IMR-90 (cell line): ENCODE measurements at regions not wholly inside any gene's neighbourhood (a gene's known extent, or its start where the extent isn't known, plus 50 kb on each side); places are given as distances from the start of the nearest gene placed in this dataset.

ENCODE experiments used
- ATAC-seq: fragments of 200-7000 bp; cut with Tn5 transposase; 2 replicates; pipeline ENCODE4 v1.9.1; 2020; ENCODE audit warnings: low read depth, mild to moderate bottlenecking, moderate library complexity
- BruUV-seq: library from RNA; stranded (reverse); fragments of 400-500 nt; replicated peaks from 2 replicates; lab custom pipeline; 2021; lab: Mats Ljungman, UMichigan
- CTCF ChIA-PET: fragments of 300-600 bp; formaldehyde crosslinking; extraction: SDS; loops from one replicate; lab custom pipeline; 2021; ENCODE audit warnings: antibody characterized with exemption; lab: Yijun Ruan, JAX
- POLR2A ChIA-PET: fragments of 300-600 bp; sonication (Branson Sonifier 250); formaldehyde crosslinking; loops from one replicate; lab custom pipeline; 2022; ENCODE audit warnings: antibody characterized with exemption; ENCODE audit not compliant: unreplicated experiment; lab: Charles Lee
- DNase-seq: peaks from one replicate; pipeline ENCODE4 v3.0.0; 2013
- H2AFZ ChIP-seq: replicated peaks from 2 replicates; pipeline ENCODE3; 2013; ENCODE audit warnings: low read length, mild to moderate bottlenecking; ENCODE audit not compliant: poor library complexity
- H2AK5ac ChIP-seq: 2 replicates; pipeline ENCODE4 v1.6.1; 2013; ENCODE audit warnings: low read depth, low read length, inconsistent platforms
- H2AK9ac ChIP-seq: replicated peaks from 2 replicates; pipeline ENCODE3; 2013; ENCODE audit warnings: mild to moderate bottlenecking, low read depth, low read length, moderate library complexity; ENCODE audit not compliant: poor library complexity
- H2BK120ac ChIP-seq: 2 replicates; pipeline ENCODE4 v1.6.1; 2013; ENCODE audit warnings: low read depth, low read length, inconsistent platforms
- H2BK15ac ChIP-seq: 3 replicates; pipeline ENCODE4 v1.6.1; 2013; ENCODE audit warnings: low read depth, low read length, inconsistent platforms
- H2BK20ac ChIP-seq: 2 replicates; pipeline ENCODE4 v1.6.1; 2013; ENCODE audit warnings: low read depth, mild to moderate bottlenecking, inconsistent platforms, low read length, moderate library complexity
- H2BK5ac ChIP-seq: 2 replicates; pipeline ENCODE4 v1.6.1; 2013; ENCODE audit warnings: mild to moderate bottlenecking, low read depth, low read length, inconsistent platforms; ENCODE audit not compliant: poor library complexity, severe bottlenecking
- H3K14ac ChIP-seq: replicated peaks from 2 replicates; pipeline ENCODE4 v1.6.1; 2013; ENCODE audit warnings: low read depth, low read length, inconsistent platforms
- H3K18ac ChIP-seq: 2 replicates; pipeline ENCODE4 v1.6.1; 2013; ENCODE audit warnings: low read depth, low read length, control low read depth
- H3K23ac ChIP-seq: 2 replicates; pipeline ENCODE4 v1.6.1; 2013; ENCODE audit warnings: low read depth, low read length, inconsistent platforms
- H3K27ac ChIP-seq: 2 replicates; pipeline ENCODE4 v1.5.1; 2013; ENCODE audit warnings: mild to moderate bottlenecking, control low read depth, low read length; ENCODE audit not compliant: insufficient read depth
- H3K27me3 ChIP-seq: 2 replicates; pipeline ENCODE4 v1.6.1; 2013; ENCODE audit warnings: low read length; ENCODE audit not compliant: control insufficient read depth, insufficient read depth
- H3K36me3 ChIP-seq: 2 replicates; pipeline ENCODE4 v1.6.1; 2013; ENCODE audit warnings: low read length, mixed read lengths; ENCODE audit not compliant: control insufficient read depth, insufficient read depth
- H3K4ac ChIP-seq: 2 replicates; pipeline ENCODE4 v1.6.1; 2013; ENCODE audit warnings: low read depth, low read length, inconsistent platforms
- H3K4me1 ChIP-seq: 2 replicates; pipeline ENCODE4 v1.6.1; 2013; ENCODE audit warnings: low read length, mixed read lengths; ENCODE audit not compliant: control insufficient read depth, insufficient read depth
- H3K4me2 ChIP-seq: 2 replicates; pipeline ENCODE4 v1.6.1; 2013; ENCODE audit warnings: low read depth, mild to moderate bottlenecking, control low read depth, low read length, moderate library complexity
- H3K4me3 ChIP-seq: 2 replicates; pipeline ENCODE4 v1.5.1; 2013; ENCODE audit warnings: low read depth, mild to moderate bottlenecking, control low read depth, low read length, moderate library complexity; ENCODE audit not compliant: insufficient read depth
- H3K56ac ChIP-seq: 2 replicates; pipeline ENCODE4 v1.6.1; 2013; ENCODE audit warnings: low read length, inconsistent platforms; ENCODE audit not compliant: insufficient read depth; ENCODE audit errors: extremely low read depth
- H3K79me1 ChIP-seq, 2 experiments: 2 replicates each; pipeline ENCODE4 v1.6.1; 2013; ENCODE audit warnings: low read length in 2 of 2, inconsistent platforms in 1 of 2, low read depth in 1 of 2
- H3K9ac ChIP-seq: 2 replicates; pipeline ENCODE4 v1.6.1; 2013; ENCODE audit warnings: low read depth, low read length, control low read depth
- H3K9me1 ChIP-seq: 2 replicates; pipeline ENCODE4 v1.6.1; 2013; ENCODE audit warnings: low read length, inconsistent platforms; ENCODE audit not compliant: insufficient read depth
- H3K9me3 ChIP-seq: 2 replicates; pipeline ENCODE4 v1.6.1; 2013; ENCODE audit warnings: low read length; ENCODE audit not compliant: control insufficient read depth, insufficient read depth
- H4K20me1 ChIP-seq: 2 replicates; pipeline ENCODE4 v1.6.1; 2013; ENCODE audit warnings: low read length, inconsistent platforms; ENCODE audit not compliant: insufficient read depth
- H4K5ac ChIP-seq: 2 replicates; pipeline ENCODE4 v1.6.1; 2013; ENCODE audit warnings: mild to moderate bottlenecking, low read depth, low read length, control low read depth
- H4K8ac ChIP-seq, 2 experiments: 2 replicates each; pipeline ENCODE4 v1.6.1; 2013; ENCODE audit warnings: low read depth in 2 of 2, low read length in 2 of 2, control low read depth in 1 of 2, inconsistent platforms in 1 of 2
- H4K91ac ChIP-seq: 2 replicates; pipeline ENCODE4 v1.6.1; 2013; ENCODE audit warnings: low read depth, low read length, inconsistent platforms; ENCODE audit not compliant: insufficient read depth
- BHLHE40 ChIP-seq: fragments of 150-350 bp; IDR thresholded peaks from 2 replicates; pipeline ENCODE4 v1.6.1; 2016; ENCODE audit warnings: mild to moderate bottlenecking, low read depth, low read length
- CEBPB ChIP-seq: IDR thresholded peaks from 2 replicates; pipeline ENCODE4 v1.6.1; 2012; ENCODE audit warnings: low read depth, low read length, improper control_type of control experiment
- CHD1 ChIP-seq: IDR thresholded peaks from 2 replicates; pipeline ENCODE4 v1.6.1; 2012; ENCODE audit warnings: low read depth, low read length, improper control_type of control experiment
- CTCF ChIP-seq: conservative IDR thresholded peaks from 2 replicates; pipeline ENCODE4 v1.5.1; 2012; ENCODE audit warnings: mild to moderate bottlenecking, low read depth, low read length, improper control_type of control experiment
- ELK1 ChIP-seq: fragments of 150-350 bp; IDR thresholded peaks from 2 replicates; pipeline ENCODE4 v1.6.1; 2016; ENCODE audit warnings: low read depth, mild to moderate bottlenecking, low read length, moderate library complexity, borderline replicate concordance
- FOS ChIP-seq: fragments of 150-350 bp; IDR thresholded peaks from 2 replicates; pipeline ENCODE4 v1.6.1; 2016; ENCODE audit warnings: low read depth, low read length
- MAFK ChIP-seq: IDR thresholded peaks from 2 replicates; pipeline ENCODE4 v1.6.1; 2012; ENCODE audit warnings: low read depth, low read length, improper control_type of control experiment
- MAZ ChIP-seq: IDR thresholded peaks from 2 replicates; pipeline ENCODE4 v1.6.1; 2012; ENCODE audit warnings: low read depth, mild to moderate bottlenecking, low read length, improper control_type of control experiment, moderate library complexity, borderline replicate concordance
- MXI1 ChIP-seq: IDR thresholded peaks from 2 replicates; pipeline ENCODE4 v1.6.1; 2012; ENCODE audit warnings: low read depth, mild to moderate bottlenecking, low read length, moderate library complexity, borderline replicate concordance
- NFE2L2 ChIP-seq: fragments of 150-350 bp; IDR thresholded peaks from 2 replicates; pipeline ENCODE4 v1.6.1; 2016; ENCODE audit warnings: low read depth, mild to moderate bottlenecking, low read length
- POLR2A ChIP-seq: IDR thresholded peaks from 2 replicates; pipeline ENCODE4 v1.6.1; 2012; ENCODE audit warnings: mild to moderate bottlenecking, low read depth, low read length
- RAD21 ChIP-seq: IDR thresholded peaks from 2 replicates; pipeline ENCODE4 v1.6.1; 2012; ENCODE audit warnings: low read length, improper control_type of control experiment
- RCOR1 ChIP-seq: IDR thresholded peaks from 2 replicates; pipeline ENCODE4 v1.6.1; 2012; ENCODE audit warnings: mild to moderate bottlenecking, low read length, improper control_type of control experiment; ENCODE audit not compliant: insufficient replicate concordance
- RFX5 ChIP-seq: IDR thresholded peaks from 2 replicates; pipeline ENCODE4 v1.8.0; 2012; ENCODE audit warnings: low read depth, mild to moderate bottlenecking, low read length, moderate library complexity
- SMC3 ChIP-seq: fragments of 150-350 bp; IDR thresholded peaks from 2 replicates; pipeline ENCODE4 v1.6.1; 2016; ENCODE audit warnings: low read depth, mild to moderate bottlenecking, antibody characterized with exemption, low read length, moderate library complexity
- USF2 ChIP-seq: fragments of 150-350 bp; IDR thresholded peaks from 2 replicates; pipeline ENCODE4 v1.6.1; 2017; ENCODE audit warnings: mild to moderate bottlenecking, antibody characterized with exemption, low read length, low read depth
- WGBS, 2 experiments: methylation state at CpG; one replicate each; pipeline versions ENCODE4 v1.1.5 to v1.1.7; 2013; ENCODE audit warnings: missing lambda C conversion rate in 2 of 2; ENCODE audit not compliant: insufficient read length in 1 of 2; ENCODE audit errors: extremely low coverage in 2 of 2; 5-methylcytosine and 5-hydroxymethylcytosine counted together
- dilution Hi-C: fragments of 300-500 bp; cut with HindIII; formaldehyde crosslinking; loops from one replicate; pipeline ENCODE4 v1.14.3; 2018; ENCODE audit warnings: low sequenced_read_pairs; ENCODE audit not compliant: unreplicated experiment
- in situ Hi-C: fragments of 300-500 bp; cut with MboI; formaldehyde crosslinking; loops from 3 replicates; pipeline ENCODE4 v1.14.3; 2019; ENCODE audit warnings: low sequenced_read_pairs, inconsistent platforms, mixed read lengths
- intact Hi-C: fragments of 100-400 bp; cut with micrococcal nuclease; formaldehyde crosslinking; loops from 2 replicates; pipeline ENCODE4 v1.10.0; 2022

GRCh38 chr3:175902226-175902625 lies 1043.1 kb downstream of the NAALADL2 start:
- Histone ChIP-seq H3K23ac (no peak overlapping the region), H2BK120ac (no peak overlapping the region), H2AFZ (no peak overlapping the region), H3K4me1 (no peaks in the 10 kb centered on the region), H2AK9ac (no peak overlapping the region), H3K9ac (no peak overlapping the region), H3K27ac (no peak overlapping the region), H2BK15ac (no peak overlapping the region), H2BK20ac (no peak overlapping the region), H4K8ac (no peak overlapping the region), H3K27me3 (no peaks in the 10 kb centered on the region), H2BK5ac (no peak overlapping the region), H3K9me1 (no peaks in the 10 kb centered on the region), H4K91ac (no peak overlapping the region), H4K20me1 (no peaks in the 10 kb centered on the region), H3K79me1 (no peaks in the 10 kb centered on the region), H3K14ac (no peak overlapping the region), H2AK5ac (no peak overlapping the region), H3K4me3 (no peak overlapping the region), H3K18ac (no peak overlapping the region), H3K56ac (no peak overlapping the region), H3K9me3 (no peaks in the 10 kb centered on the region), H3K4ac (no peak overlapping the region), H4K5ac (no peak overlapping the region), H3K36me3 (no peaks in the 10 kb centered on the region), H3K4me2 (no peak overlapping the region)
- no TSS peak for BruUV-seq
- in situ Hi-C loops (no loop called here), dilution Hi-C loops (no loop called here), intact Hi-C loops (no loop called here)
- WGBS, 2 experiments: no CpG with 5 or more reads among the region's 1 CpG
- TF ChIP-seq RCOR1 (no peak), RAD21 (no peak), CHD1 (no peak), BHLHE40 (no peak), MAFK (no peak), CEBPB (no peak), ELK1 (no peak), MXI1 (no peak), SMC3 (no peak), USF2 (no peak), MAZ (no peak), FOS (no peak), CTCF (no peak), POLR2A (no peak), RFX5 (no peak), NFE2L2 (no peak)
- no peak for ATAC-seq
- DNase-seq: no peak
- CTCF ChIA-PET: no interaction called here
- POLR2A ChIA-PET: no interaction called here
